HG03159 (cell line): ENCODE measurements at regions not wholly inside any gene's neighbourhood (a gene's known extent, or its start where the extent isn't known, plus 50 kb on each side); places are given as distances from the start of the nearest gene placed in this dataset.
"Not testable (repeated sequence)": the region's sequence is repeated elsewhere in the genome, so short reads cannot be mapped to it uniquely, and the experiment has no call there.

Experiments
- ATAC-seq: cut with Tn5 transposase; IDR thresholded peaks from one replicate; pipeline ENCODE4 v1.9.1; 2021; ENCODE audit warnings: mild to moderate bottlenecking, moderate library complexity; ENCODE audit not compliant: unreplicated experiment

DNA sequence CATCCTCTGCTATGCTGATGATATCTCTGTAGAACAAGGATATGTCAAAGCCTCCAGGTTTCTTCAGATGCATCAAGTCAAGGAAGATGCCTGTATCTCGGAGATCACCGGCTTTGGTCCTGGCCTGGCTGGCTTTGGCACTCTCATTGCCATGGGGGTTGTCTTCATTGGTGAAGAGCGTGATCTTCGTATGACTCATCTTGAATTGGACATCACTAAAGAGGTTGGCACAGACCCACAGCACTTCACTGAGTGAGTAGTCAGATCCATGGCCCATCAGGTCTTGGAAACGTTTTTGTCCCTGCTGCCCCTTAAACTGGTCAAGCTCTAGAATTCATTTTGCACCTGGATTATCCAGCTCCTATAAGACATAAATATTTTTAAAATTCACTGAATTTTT lies 130.9 kb upstream of the MAMLD1 start:
- ATAC-seq = not testable (repeated sequence)

- no peak for ATAC-seq
These were observed 129.0 kb upstream of the MAMLD1 start for GRCh38 chrX:150234126-150234525.

DNA sequence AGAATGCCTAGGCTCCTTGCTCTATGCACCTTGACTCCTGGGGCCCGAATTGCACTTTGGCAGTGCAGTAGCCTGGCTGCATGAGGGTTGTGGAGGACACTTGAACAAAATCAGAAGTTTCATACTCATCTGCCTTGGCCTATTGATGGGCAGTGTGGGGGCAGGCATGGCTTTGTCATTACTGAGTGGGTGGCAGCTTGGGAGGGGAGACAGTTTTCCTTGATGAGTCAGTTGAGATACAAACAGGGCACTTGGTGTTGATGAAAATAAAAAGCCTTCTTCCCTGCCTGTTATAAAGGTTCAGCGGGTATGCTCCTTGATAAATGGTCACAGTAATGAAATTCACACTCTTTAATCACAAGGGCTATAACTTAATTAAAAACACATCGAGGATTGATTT lies 126.8 kb upstream of the MAMLD1 start:
- ATAC-seq = no peak

- no peak for ATAC-seq
These were observed 124.3 kb upstream of the MAMLD1 start for GRCh38 chrX:150238632-150239382.

- ATAC-seq = no peak
These were observed 123.0 kb upstream of the MAMLD1 start for GRCh38 chrX:150239946-150240642.

GRCh38 chrX:150240643-150240970 lies 122.5 kb upstream of the MAMLD1 start:
- ATAC-seq = no peak

- no peak for ATAC-seq
These were observed 109.0 kb upstream of the MAMLD1 start for GRCh38 chrX:150253959-150254620.

DNA sequence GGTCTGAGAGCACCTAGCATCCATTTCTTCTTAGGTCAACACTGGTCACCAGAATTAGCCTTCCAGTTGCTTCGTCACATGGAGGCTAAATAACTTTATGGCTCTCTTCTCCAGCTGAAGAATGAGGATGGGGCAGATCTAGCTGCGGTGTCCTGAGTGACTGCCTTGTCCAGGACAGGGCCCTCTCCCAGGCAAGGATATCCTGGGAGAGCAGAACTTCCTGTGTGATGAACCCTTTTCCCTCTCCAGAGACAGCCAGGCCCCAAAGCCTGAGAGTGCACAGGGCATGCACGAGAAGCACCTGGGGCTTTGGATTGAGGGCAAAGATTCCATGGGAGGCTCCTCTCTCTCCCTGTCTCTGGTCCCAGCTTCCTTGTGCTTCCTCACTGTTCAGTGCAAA lies 108.2 kb upstream of the MAMLD1 start:
- ATAC-seq = no peak

DNA sequence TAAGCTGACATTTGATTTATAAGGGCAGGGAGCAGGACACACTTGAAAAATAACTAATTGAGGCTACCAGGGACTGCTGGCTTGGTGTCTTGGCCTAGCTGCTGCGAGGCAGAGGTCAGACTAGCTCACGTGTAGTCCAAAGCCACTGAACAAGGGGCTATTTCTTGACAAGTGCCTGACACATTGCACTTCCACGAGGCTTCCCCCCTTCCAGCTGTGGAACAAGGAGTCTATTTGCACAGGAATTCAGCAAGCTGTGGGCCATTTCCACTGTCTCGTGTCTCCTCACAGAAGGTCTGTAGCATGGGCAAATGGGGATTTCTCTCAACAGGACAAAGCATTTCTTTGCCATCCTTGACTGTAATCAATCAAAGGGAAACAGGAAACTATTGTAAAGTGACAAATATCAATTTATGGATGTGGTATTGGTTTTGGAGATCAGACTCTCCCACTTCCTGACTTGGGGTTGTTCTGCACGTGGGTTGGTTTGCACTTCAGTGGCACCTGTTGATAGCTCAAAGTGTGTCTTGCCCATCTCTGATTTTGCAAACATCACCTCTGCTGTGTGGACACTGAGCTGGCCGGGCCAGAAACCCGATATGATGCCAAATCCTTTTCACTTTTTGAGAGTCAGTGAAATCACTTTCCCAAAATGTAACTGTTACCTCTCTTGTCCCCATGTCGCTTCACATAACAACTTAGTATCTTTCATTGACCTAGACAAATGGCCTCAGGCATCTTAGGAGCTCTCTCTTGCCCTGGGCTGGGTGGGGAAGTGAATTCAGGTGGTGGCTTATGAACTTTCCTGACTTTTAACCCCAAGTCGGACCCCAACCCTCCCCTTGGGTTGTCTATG lies 107.4 kb upstream of the MAMLD1 start:
- ATAC-seq = no peak

DNA sequence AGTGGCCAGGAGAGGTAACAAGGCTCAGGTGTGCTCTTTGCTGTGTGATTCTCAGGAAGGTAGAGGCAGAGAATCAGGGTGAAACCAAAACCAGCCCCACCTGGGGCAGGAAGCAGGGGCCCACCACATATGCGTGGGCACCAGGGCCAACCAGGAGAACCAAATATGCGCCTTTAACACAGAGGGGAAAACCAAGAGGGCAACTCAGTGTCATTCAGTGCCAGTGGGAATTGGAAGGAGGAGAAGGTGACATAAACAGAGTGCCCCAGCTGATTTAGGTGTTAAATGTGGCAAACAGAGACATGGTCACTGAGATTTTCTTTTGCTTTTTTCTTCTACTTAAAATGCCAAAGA lies 106.8 kb upstream of the MAMLD1 start:
- no peak for ATAC-seq

DNA sequence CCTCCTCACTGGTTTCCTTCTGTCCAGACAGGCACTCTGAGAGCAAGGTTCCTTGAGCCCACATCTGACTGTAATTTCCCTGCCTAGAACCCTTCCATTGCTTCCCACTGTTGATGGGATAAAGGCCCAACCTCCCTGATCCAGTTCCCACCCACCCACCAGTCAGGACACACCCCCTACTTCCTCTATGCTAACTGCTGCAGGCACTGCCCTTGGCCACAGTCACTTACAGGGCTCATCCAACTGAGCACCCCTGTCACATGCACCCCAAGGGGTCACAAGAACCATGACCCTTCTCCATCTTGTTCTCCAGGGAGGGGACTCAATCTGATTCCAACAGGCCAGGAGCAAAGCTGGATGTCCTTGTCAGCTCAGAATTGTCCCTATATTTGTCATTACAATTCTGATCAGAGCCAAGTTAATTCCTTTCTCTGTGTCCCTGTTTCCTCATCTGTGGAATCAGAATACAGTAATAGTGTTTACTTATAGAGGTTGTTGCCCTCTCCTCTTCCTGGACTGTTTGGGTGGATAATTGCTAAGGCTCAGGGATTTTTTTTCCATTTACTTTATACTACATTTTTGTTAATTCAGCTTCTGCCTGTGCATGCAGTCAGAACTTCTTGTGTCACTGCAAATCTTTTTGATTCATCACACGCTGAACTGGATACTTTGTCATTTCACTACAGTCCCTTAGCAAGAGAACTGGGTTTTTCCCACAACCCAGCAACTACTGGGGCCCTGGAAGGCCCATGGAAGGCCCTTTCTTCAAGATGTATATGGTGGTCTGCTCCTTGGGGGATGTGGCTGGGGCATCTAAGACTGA lies 105.6 kb upstream of the MAMLD1 start:
- no peak for ATAC-seq

- no peak for ATAC-seq
These were observed 105.0 kb upstream of the MAMLD1 start for GRCh38 chrX:150258176-150258425.

- no peak for ATAC-seq
These were observed 104.4 kb upstream of the MAMLD1 start for GRCh38 chrX:150258463-150259430.

- ATAC-seq = no peak
These were observed 100.7 kb upstream of the MAMLD1 start for GRCh38 chrX:150262456-150262855.

DNA sequence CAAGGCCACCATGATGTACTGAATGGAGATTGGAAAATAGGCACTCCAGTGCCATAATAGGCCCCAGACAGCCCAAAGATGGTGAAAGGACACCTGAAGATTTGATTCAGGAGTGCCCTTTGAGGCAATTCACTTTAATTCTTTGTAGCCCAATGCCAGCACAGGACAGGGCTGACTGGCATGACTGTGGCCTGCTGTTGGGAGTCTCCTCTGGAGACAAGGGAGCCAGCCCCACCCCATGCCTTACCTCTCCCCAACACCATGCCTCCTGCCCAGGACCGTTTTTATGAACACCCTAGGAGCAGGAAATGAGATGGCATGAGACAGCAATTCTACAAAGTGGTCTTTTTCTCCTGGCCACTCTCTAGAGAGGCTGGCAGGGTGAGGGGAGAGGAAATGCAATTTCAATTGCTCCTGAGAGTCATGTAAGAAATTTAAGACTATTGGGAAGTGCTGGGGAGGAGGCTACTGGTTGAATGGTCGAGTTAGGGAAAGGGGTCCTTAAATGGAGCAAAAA lies 94.2 kb upstream of the MAMLD1 start:
- no peak for ATAC-seq

- ATAC-seq = no peak
These were observed 93.4 kb upstream of the MAMLD1 start for GRCh38 chrX:150269605-150270254.

DNA sequence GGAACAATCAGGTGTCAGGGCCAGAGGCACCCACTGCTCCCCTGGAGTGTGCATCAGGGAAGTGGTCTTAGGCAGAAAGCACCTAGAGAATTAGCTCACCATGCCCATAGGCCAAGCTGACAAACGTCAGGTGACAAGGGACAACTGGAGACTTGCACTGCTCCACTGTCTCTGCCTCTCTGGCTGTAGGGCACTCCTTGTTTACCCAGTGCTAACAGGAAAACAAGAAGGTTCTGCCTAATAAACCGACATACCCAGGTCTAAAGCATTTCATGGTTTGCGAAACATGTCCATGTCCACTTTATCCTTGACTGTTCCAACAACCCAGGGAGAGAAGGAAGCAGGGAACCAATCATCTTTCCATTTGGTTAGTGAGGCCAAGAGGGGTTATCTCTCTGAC lies 92.5 kb upstream of the MAMLD1 start:
- ATAC-seq = no peak

DNA sequence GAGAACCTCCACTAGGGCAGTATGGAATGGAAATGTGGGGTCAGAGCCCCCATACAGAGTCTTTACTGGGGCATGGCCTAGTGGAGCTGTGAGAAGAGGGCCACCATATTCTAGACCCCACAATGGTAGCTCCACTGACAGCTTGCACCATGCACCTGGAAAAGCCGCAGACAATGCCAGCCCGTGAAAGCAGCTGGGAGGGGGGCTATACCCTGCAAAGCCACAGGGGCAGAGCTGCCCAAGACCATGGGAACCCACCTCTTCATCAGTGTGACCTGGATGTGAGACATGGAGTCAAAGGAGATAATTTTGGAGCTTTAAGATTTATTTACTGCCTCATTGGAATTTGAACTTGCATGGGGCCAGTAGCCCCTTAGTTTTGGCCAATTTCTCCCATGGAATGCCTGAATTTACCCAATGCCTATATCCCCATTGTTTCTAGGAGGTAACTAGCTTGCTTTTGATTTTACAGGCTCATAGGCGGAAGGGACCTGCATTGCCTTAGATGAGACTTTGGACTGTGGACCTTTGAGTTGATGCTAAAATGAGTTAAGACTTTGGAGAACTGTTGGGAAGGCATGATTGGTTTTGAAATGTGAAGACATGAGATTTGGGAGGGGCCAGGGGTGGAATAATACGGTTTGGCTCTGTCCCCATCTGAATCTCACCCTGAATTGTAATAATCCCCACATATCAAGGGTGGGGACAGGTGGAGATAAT lies 89.4 kb upstream of the MAMLD1 start:
- ATAC-seq = not testable (repeated sequence)
